ENCODE measurements at regions not wholly inside any gene's neighbourhood (a gene's known extent, or its start where the extent isn't known, plus 50 kb on each side); places are given as distances from the start of the nearest gene placed in this dataset.

- Histone ChIP-seq H3K9ac (ENCODE audit: extremely low read depth, insufficient read length, low read length) (no peak overlapping the region), H2BK20ac (ENCODE audit: low read depth, low read length, poor library complexity, severe bottlenecking) (no peak overlapping the region), H3K4me2 (ENCODE audit: insufficient read depth, insufficient read length, low read length) (no peak overlapping the region), H3K27ac (ENCODE audit: insufficient read length, low read depth, low read length) (no peak overlapping the region), H3K79me2 (ENCODE audit: insufficient read depth, low read length) (no peaks in the 10 kb centered on the region), H2AK5ac (ENCODE audit: insufficient read length, low read length) (no peak overlapping the region), H2BK5ac (ENCODE audit: insufficient read length, low read length) (no peak overlapping the region), H3K14ac (ENCODE audit: insufficient read depth, low read length) (no peak overlapping the region), H3K9me3 (ENCODE audit: control insufficient read depth, low read depth, low read length) (no peaks in the 10 kb centered on the region), H3K4ac (ENCODE audit: low read depth, low read length) (no peak overlapping the region), H4K8ac (replicated peaks; ENCODE audit: insufficient read length, low read depth, low read length) (no peak overlapping the region), H3K4me1 (ENCODE audit: insufficient read depth, low read length) (no peaks in the 10 kb centered on the region), H4K91ac (ENCODE audit: insufficient read length, low read depth, low read length) (no peak overlapping the region), H4K20me1 (ENCODE audit: control insufficient read depth, insufficient read depth, insufficient read length) (no peaks in the 10 kb centered on the region), H2BK120ac (ENCODE audit: low read depth, low read length, poor library complexity, severe bottlenecking) (no peak overlapping the region), H3K23me2 (ENCODE audit: insufficient read length, low read depth, low read length, poor library complexity, severe bottlenecking) (no peaks in the 10 kb centered on the region), H4K5ac (ENCODE audit: insufficient read length, low read depth, low read length) (no peak overlapping the region), H2BK15ac (ENCODE audit: low read depth, low read length) (no peak overlapping the region), H3K18ac (ENCODE audit: insufficient read length, low read depth, low read length) (no peak overlapping the region), H2BK12ac (ENCODE audit: insufficient read length, low read depth, low read length) (no peak overlapping the region), H3T11ph (ENCODE audit: low read length) (no peak overlapping the region), H3K27me3 (ENCODE audit: insufficient read depth, low read length) (no peaks in the 10 kb centered on the region; the same call in 1 of the 2 replicates), H3K56ac (ENCODE audit: insufficient read length, low read depth, low read length) (no peak overlapping the region), H2AFZ (ENCODE audit: low read length) (no peak overlapping the region), H3K23ac (ENCODE audit: insufficient read length, low read depth, low read length) (no peak overlapping the region), H3K79me1 (ENCODE audit: insufficient read depth, low read depth, low read length, poor library complexity, severe bottlenecking) (no peaks in the 10 kb centered on the region)
- H3K36me3 Mint-ChIP-seq (ENCODE audit: insufficient read depth in 1 of 3, low read depth in 3 of 3) = no peaks in the 10 kb centered on the region
- no peak for DNase-seq
- H3K4me1 Mint-ChIP-seq = no peaks in the 10 kb centered on the region
- H3K27ac Mint-ChIP-seq = no peak overlapping the region
- TF ChIP-seq, protein P1, sequence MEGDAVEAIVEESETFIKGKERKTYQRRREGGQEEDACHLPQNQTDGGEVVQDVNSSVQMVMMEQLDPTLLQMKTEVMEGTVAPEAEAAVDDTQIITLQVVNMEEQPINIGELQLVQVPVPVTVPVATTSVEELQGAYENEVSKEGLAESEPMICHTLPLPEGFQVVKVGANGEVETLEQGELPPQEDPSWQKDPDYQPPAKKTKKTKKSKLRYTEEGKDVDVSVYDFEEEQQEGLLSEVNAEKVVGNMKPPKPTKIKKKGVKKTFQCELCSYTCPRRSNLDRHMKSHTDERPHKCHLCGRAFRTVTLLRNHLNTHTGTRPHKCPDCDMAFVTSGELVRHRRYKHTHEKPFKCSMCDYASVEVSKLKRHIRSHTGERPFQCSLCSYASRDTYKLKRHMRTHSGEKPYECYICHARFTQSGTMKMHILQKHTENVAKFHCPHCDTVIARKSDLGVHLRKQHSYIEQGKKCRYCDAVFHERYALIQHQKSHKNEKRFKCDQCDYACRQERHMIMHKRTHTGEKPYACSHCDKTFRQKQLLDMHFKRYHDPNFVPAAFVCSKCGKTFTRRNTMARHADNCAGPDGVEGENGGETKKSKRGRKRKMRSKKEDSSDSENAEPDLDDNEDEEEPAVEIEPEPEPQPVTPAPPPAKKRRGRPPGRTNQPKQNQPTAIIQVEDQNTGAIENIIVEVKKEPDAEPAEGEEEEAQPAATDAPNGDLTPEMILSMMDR (conservative IDR thresholded peaks at IDR 0.05) = no peak
- no peaks in the 10 kb centered on the region; a peak in 2 of 5 replicates for H3K9me3 Mint-ChIP-seq
- H3K4me3 Mint-ChIP-seq = no peak overlapping the region
- no CpG with 5 or more reads among the region's 7 CpGs for WGBS (ENCODE audit: extremely low coverage, insufficient read length, low lambda C conversion rate)
- H3K27me3 Mint-ChIP-seq (ENCODE audit: low read depth) = peaks cover 4% of the 10 kb centered on the region
Observed at GRCh38 chr12:127253797-127254327, 1013.1 kb upstream of the TMEM132C start.

All from H9 (cell line).